Esophagus mucosa (tissue), 1 donor: ENCODE measurements at regions not wholly inside any gene's neighbourhood (a gene's known extent, or its start where the extent isn't known, plus 50 kb on each side); places are given as distances from the start of the nearest gene placed in this dataset.
"Not testable (repeated sequence)": the region's sequence is repeated elsewhere in the genome, so short reads cannot be mapped to it uniquely, and the experiment has no call there.

ENCODE experiments used
- ATAC-seq: fragments of 200-7000 bp; cut with Tn5 transposase; one replicate; pipeline ENCODE4 v1.9.1; 2020
- donor health status: DM: yes; HTN: yes; CAD: no.

DNA sequence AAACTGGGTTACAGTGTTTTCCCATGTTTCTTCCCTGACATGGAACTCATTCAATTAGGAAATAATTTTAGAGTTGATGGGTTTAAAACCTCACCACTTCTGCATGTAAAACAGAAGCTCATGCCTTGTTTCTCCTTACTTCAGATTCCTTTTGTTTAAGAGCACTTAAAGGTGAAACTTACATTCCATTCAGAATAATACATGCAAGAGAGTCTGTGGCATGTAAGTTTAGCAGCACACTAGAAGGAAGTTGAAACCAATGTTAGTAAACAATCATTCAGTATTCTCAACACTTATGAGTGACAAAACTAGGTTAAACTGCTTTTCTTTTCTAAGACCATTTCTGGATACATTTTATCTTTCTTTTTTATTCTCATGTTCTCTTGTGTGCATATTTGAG is 495.6 kb upstream of the PTCHD4 start:
- ATAC-seq, result no peak

DNA sequence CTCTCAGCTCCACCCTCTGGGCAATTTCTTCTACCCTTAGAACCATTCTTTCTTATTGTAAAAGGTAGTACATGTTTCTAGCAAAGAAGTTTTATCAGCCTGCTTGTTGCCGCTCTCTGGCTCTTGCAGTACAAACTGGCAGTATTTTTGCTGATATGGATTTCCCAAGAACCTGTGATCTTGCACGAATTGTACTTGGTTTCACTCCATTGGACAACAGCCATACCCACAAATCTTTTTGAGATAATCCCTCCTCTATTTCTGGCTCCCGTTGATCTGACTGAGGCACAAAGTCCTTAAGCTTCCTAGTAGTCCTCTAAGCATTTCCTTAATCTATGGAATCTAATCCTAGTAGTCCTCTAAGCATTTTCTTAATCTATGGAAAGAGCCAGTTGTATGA is 487.0 kb upstream of the PTCHD4 start:
- no peak for ATAC-seq

DNA sequence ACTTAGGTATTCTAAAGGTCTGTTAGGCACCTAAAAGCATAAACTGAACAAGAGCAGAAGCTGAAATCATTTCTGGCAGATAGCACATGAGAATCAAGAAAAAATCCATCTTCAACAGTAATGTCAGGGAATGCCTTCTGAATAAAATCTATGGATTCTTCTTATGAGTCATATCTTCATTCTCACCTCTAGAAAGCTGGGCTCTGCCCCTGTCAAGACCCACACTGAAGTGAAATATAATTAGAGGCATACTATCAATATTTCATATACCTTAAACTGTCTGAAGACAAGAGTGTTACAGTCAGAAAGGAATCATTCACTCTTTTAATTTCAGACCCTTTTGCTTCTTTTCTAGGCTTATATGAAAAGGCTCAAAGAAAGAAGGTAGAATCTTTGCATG is 485.8 kb upstream of the PTCHD4 start:
- ATAC-seq, result no peak

GRCh38 chr6:48591158-48591557 is 480.2 kb upstream of the PTCHD4 start:
- ATAC-seq, result not testable (repeated sequence)

- no peak for ATAC-seq
Observed at GRCh38 chr6:48584846-48585245, 473.8 kb upstream of the PTCHD4 start.

DNA sequence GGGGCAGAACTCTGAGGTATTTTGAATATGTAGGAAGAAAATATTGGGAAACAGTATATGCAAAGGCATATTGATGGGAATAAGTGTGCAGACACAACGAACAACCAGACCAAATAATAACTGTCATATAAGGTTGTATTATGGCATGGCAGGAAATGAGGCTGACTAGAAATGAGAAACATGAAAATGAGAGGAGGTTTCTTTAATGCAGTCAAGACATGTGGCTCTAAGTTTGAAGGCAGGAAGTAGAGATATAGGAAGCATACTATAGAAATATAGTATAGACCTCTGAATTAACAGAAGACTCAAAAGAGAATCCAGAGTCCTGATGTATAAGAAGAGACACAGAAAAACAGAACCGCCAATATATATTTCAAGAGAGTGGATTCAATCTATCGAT is 459.7 kb upstream of the PTCHD4 start:
- ATAC-seq, result no peak

- no peak for ATAC-seq
Observed at GRCh38 chr6:48568856-48569255, 457.9 kb upstream of the PTCHD4 start.

GRCh38 chr6:48567016-48567415 is 456.0 kb upstream of the PTCHD4 start:
- no peak for ATAC-seq

GRCh38 chr6:48564036-48564820 is 453.2 kb upstream of the PTCHD4 start:
- ATAC-seq, result no peak

DNA sequence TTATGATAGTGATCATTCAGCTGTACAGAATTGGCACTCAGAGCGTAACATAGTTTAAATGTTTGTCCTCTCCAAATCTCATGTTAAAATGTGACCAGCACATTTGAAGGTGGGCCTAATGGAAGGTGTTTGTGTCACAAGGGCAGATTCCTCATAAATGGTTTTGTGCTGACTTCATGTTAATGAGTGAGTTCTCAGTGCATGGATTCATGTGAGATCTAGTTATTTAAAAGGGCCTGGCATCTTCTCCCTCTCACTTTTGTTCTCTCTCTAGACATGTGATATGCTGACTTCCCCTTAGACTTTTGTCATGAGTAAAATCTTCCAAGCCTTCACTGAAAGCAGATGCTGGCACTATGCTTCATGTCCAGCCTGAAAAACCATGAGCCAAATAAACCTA is 452.4 kb upstream of the PTCHD4 start:
- ATAC-seq, result no peak

GRCh38 chr6:48560408-48560807 is 449.4 kb upstream of the PTCHD4 start:
- peak; percentile 71 for ATAC-seq

GRCh38 chr6:48553467-48554189 is 442.6 kb upstream of the PTCHD4 start:
- peak; percentile 93 for ATAC-seq

DNA sequence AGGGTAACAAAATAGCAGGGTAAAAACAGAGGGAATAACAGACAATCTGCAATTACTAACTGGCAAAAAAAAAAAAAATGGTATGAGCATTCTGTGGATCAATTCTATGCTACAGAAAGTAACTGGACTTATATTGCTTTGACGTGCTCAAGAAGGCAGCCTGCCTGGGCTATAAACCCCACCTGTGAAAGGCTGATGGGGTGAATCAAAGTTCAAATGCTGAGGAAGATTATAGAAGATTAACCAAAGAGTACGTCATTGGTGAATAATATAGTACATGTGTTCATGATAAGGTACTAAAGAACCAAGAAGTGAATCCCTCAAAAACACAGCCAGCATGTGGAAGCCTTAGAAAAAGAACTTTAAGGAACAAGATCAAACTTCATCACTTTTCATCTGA is 441.9 kb upstream of the PTCHD4 start:
- ATAC-seq, result peak; percentile 94

DNA sequence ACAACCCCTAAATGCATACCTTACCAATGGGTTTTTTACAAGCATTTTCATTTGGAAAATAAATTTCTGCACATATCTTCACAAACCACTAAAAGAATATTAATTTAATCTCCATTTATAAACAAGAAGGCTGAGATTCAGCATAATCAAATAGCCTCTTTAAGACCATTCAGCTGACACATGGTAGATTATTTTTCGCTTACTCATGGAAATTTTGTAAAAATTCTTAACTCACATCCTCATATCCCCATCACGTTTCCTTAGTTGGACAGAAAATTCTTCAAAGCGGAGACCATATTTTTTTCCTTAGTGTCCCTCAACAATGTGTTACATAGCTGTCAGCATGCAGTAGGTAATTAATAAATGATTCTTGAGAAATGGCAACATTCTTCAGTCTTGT is 439.6 kb upstream of the PTCHD4 start:
- ATAC-seq, result no peak

GRCh38 chr6:48542191-48542590 is 431.2 kb upstream of the PTCHD4 start:
- ATAC-seq, result no peak

- no peak for ATAC-seq
Observed at GRCh38 chr6:48541649-48542048, 430.7 kb upstream of the PTCHD4 start.

GRCh38 chr6:48535582-48536009 is 424.6 kb upstream of the PTCHD4 start:
- no peak for ATAC-seq

- ATAC-seq, result not testable (repeated sequence)
Observed at GRCh38 chr6:48530978-48531377, 420.0 kb upstream of the PTCHD4 start.

- peak; percentile 67 for ATAC-seq
Observed at GRCh38 chr6:48525849-48526248, 414.9 kb upstream of the PTCHD4 start.

GRCh38 chr6:48520951-48521350 is 410.0 kb upstream of the PTCHD4 start:
- no peak for ATAC-seq

- ATAC-seq, result no peak
Observed at GRCh38 chr6:48512390-48512789, 401.4 kb upstream of the PTCHD4 start.

GRCh38 chr6:48511378-48511777 is 400.4 kb upstream of the PTCHD4 start:
- ATAC-seq, result no peak

- no peak for ATAC-seq
Observed at GRCh38 chr6:48505621-48506020, 394.6 kb upstream of the PTCHD4 start.

DNA sequence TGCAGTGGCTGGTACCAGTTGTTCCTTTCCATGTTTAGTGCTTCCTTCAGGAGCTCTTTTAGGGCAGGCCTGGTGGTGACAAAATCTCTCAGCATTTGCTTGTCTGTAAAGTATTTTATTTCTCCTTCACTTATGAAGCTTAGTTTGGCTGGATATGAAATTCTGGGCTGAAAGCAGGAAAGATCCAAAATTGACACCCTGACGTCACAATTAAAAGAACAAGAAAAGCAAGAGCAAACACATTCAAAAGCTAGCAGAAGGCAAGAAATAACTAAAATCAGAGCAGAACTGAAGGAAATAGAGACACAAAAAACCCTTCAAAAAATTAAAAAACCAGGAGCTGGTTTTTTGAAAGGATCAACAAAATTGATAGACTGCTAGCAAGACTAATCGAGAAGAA is 382.4 kb upstream of the PTCHD4 start:
- ATAC-seq, result not testable (repeated sequence)
